IMR-90 (cell line): ENCODE measurements at regions not wholly inside any gene's neighbourhood (a gene's known extent, or its start where the extent isn't known, plus 50 kb on each side); places are given as distances from the start of the nearest gene placed in this dataset.

Experiments used
- ATAC-seq: fragments of 200-7000 bp; cut with Tn5 transposase; 2 replicates; pipeline ENCODE4 v1.9.1; 2020; ENCODE audit warnings: low read depth, mild to moderate bottlenecking, moderate library complexity
- BruUV-seq: library from RNA; stranded (reverse); fragments of 400-500 nt; replicated peaks from 2 replicates; lab custom pipeline; 2021; lab: Mats Ljungman, UMichigan
- CTCF ChIA-PET: fragments of 300-600 bp; formaldehyde crosslinking; extraction: SDS; loops from one replicate; lab custom pipeline; 2021; ENCODE audit warnings: antibody characterized with exemption; lab: Yijun Ruan, JAX
- POLR2A ChIA-PET: fragments of 300-600 bp; sonication (Branson Sonifier 250); formaldehyde crosslinking; loops from one replicate; lab custom pipeline; 2022; ENCODE audit warnings: antibody characterized with exemption; ENCODE audit not compliant: unreplicated experiment; lab: Charles Lee
- DNase-seq: peaks from one replicate; pipeline ENCODE4 v3.0.0; 2013
- H2AFZ ChIP-seq: replicated peaks from 2 replicates; pipeline ENCODE3; 2013; ENCODE audit warnings: low read length, mild to moderate bottlenecking; ENCODE audit not compliant: poor library complexity
- H2AK5ac ChIP-seq: 2 replicates; pipeline ENCODE4 v1.6.1; 2013; ENCODE audit warnings: low read depth, low read length, inconsistent platforms
- H2AK9ac ChIP-seq: replicated peaks from 2 replicates; pipeline ENCODE3; 2013; ENCODE audit warnings: mild to moderate bottlenecking, low read depth, low read length, moderate library complexity; ENCODE audit not compliant: poor library complexity
- H2BK120ac ChIP-seq: 2 replicates; pipeline ENCODE4 v1.6.1; 2013; ENCODE audit warnings: low read depth, low read length, inconsistent platforms
- H2BK15ac ChIP-seq: 3 replicates; pipeline ENCODE4 v1.6.1; 2013; ENCODE audit warnings: low read depth, low read length, inconsistent platforms
- H2BK20ac ChIP-seq: 2 replicates; pipeline ENCODE4 v1.6.1; 2013; ENCODE audit warnings: low read depth, mild to moderate bottlenecking, inconsistent platforms, low read length, moderate library complexity
- H2BK5ac ChIP-seq: 2 replicates; pipeline ENCODE4 v1.6.1; 2013; ENCODE audit warnings: mild to moderate bottlenecking, low read depth, low read length, inconsistent platforms; ENCODE audit not compliant: poor library complexity, severe bottlenecking
- H3K14ac ChIP-seq: replicated peaks from 2 replicates; pipeline ENCODE4 v1.6.1; 2013; ENCODE audit warnings: low read depth, low read length, inconsistent platforms
- H3K18ac ChIP-seq: 2 replicates; pipeline ENCODE4 v1.6.1; 2013; ENCODE audit warnings: low read depth, low read length, control low read depth
- H3K23ac ChIP-seq: 2 replicates; pipeline ENCODE4 v1.6.1; 2013; ENCODE audit warnings: low read depth, low read length, inconsistent platforms
- H3K27ac ChIP-seq: 2 replicates; pipeline ENCODE4 v1.5.1; 2013; ENCODE audit warnings: mild to moderate bottlenecking, control low read depth, low read length; ENCODE audit not compliant: insufficient read depth
- H3K27me3 ChIP-seq: 2 replicates; pipeline ENCODE4 v1.6.1; 2013; ENCODE audit warnings: low read length; ENCODE audit not compliant: control insufficient read depth, insufficient read depth
- H3K36me3 ChIP-seq: 2 replicates; pipeline ENCODE4 v1.6.1; 2013; ENCODE audit warnings: low read length, mixed read lengths; ENCODE audit not compliant: control insufficient read depth, insufficient read depth
- H3K4ac ChIP-seq: 2 replicates; pipeline ENCODE4 v1.6.1; 2013; ENCODE audit warnings: low read depth, low read length, inconsistent platforms
- H3K4me1 ChIP-seq: 2 replicates; pipeline ENCODE4 v1.6.1; 2013; ENCODE audit warnings: low read length, mixed read lengths; ENCODE audit not compliant: control insufficient read depth, insufficient read depth
- H3K4me2 ChIP-seq: 2 replicates; pipeline ENCODE4 v1.6.1; 2013; ENCODE audit warnings: low read depth, mild to moderate bottlenecking, control low read depth, low read length, moderate library complexity
- H3K4me3 ChIP-seq: 2 replicates; pipeline ENCODE4 v1.5.1; 2013; ENCODE audit warnings: low read depth, mild to moderate bottlenecking, control low read depth, low read length, moderate library complexity; ENCODE audit not compliant: insufficient read depth
- H3K56ac ChIP-seq: 2 replicates; pipeline ENCODE4 v1.6.1; 2013; ENCODE audit warnings: low read length, inconsistent platforms; ENCODE audit not compliant: insufficient read depth; ENCODE audit errors: extremely low read depth
- H3K79me1 ChIP-seq, 2 experiments: 2 replicates each; pipeline ENCODE4 v1.6.1; 2013; ENCODE audit warnings: low read length in 2 of 2, inconsistent platforms in 1 of 2, low read depth in 1 of 2
- H3K9ac ChIP-seq: 2 replicates; pipeline ENCODE4 v1.6.1; 2013; ENCODE audit warnings: low read depth, low read length, control low read depth
- H3K9me1 ChIP-seq: 2 replicates; pipeline ENCODE4 v1.6.1; 2013; ENCODE audit warnings: low read length, inconsistent platforms; ENCODE audit not compliant: insufficient read depth
- H3K9me3 ChIP-seq: 2 replicates; pipeline ENCODE4 v1.6.1; 2013; ENCODE audit warnings: low read length; ENCODE audit not compliant: control insufficient read depth, insufficient read depth
- H4K20me1 ChIP-seq: 2 replicates; pipeline ENCODE4 v1.6.1; 2013; ENCODE audit warnings: low read length, inconsistent platforms; ENCODE audit not compliant: insufficient read depth
- H4K5ac ChIP-seq: 2 replicates; pipeline ENCODE4 v1.6.1; 2013; ENCODE audit warnings: mild to moderate bottlenecking, low read depth, low read length, control low read depth
- H4K8ac ChIP-seq, 2 experiments: 2 replicates each; pipeline ENCODE4 v1.6.1; 2013; ENCODE audit warnings: low read depth in 2 of 2, low read length in 2 of 2, control low read depth in 1 of 2, inconsistent platforms in 1 of 2
- H4K91ac ChIP-seq: 2 replicates; pipeline ENCODE4 v1.6.1; 2013; ENCODE audit warnings: low read depth, low read length, inconsistent platforms; ENCODE audit not compliant: insufficient read depth
- BHLHE40 ChIP-seq: fragments of 150-350 bp; IDR thresholded peaks from 2 replicates; pipeline ENCODE4 v1.6.1; 2016; ENCODE audit warnings: mild to moderate bottlenecking, low read depth, low read length
- CEBPB ChIP-seq: IDR thresholded peaks from 2 replicates; pipeline ENCODE4 v1.6.1; 2012; ENCODE audit warnings: low read depth, low read length, improper control_type of control experiment
- CHD1 ChIP-seq: IDR thresholded peaks from 2 replicates; pipeline ENCODE4 v1.6.1; 2012; ENCODE audit warnings: low read depth, low read length, improper control_type of control experiment
- MAFK ChIP-seq: IDR thresholded peaks from 2 replicates; pipeline ENCODE4 v1.6.1; 2012; ENCODE audit warnings: low read depth, low read length, improper control_type of control experiment
- MAZ ChIP-seq: IDR thresholded peaks from 2 replicates; pipeline ENCODE4 v1.6.1; 2012; ENCODE audit warnings: low read depth, mild to moderate bottlenecking, low read length, improper control_type of control experiment, moderate library complexity, borderline replicate concordance
- MXI1 ChIP-seq: IDR thresholded peaks from 2 replicates; pipeline ENCODE4 v1.6.1; 2012; ENCODE audit warnings: low read depth, mild to moderate bottlenecking, low read length, moderate library complexity, borderline replicate concordance
- NFE2L2 ChIP-seq: fragments of 150-350 bp; IDR thresholded peaks from 2 replicates; pipeline ENCODE4 v1.6.1; 2016; ENCODE audit warnings: low read depth, mild to moderate bottlenecking, low read length
- POLR2A ChIP-seq: IDR thresholded peaks from 2 replicates; pipeline ENCODE4 v1.6.1; 2012; ENCODE audit warnings: mild to moderate bottlenecking, low read depth, low read length
- RCOR1 ChIP-seq: IDR thresholded peaks from 2 replicates; pipeline ENCODE4 v1.6.1; 2012; ENCODE audit warnings: mild to moderate bottlenecking, low read length, improper control_type of control experiment; ENCODE audit not compliant: insufficient replicate concordance
- RFX5 ChIP-seq: IDR thresholded peaks from 2 replicates; pipeline ENCODE4 v1.8.0; 2012; ENCODE audit warnings: low read depth, mild to moderate bottlenecking, low read length, moderate library complexity
- WGBS, 2 experiments: methylation state at CpG; one replicate each; pipeline versions ENCODE4 v1.1.5 to v1.1.7; 2013; ENCODE audit warnings: missing lambda C conversion rate in 2 of 2; ENCODE audit not compliant: insufficient read length in 1 of 2; ENCODE audit errors: extremely low coverage in 2 of 2; 5-methylcytosine and 5-hydroxymethylcytosine counted together
- dilution Hi-C: fragments of 300-500 bp; cut with HindIII; formaldehyde crosslinking; loops from one replicate; pipeline ENCODE4 v1.14.3; 2018; ENCODE audit warnings: low sequenced_read_pairs; ENCODE audit not compliant: unreplicated experiment
- in situ Hi-C: fragments of 300-500 bp; cut with MboI; formaldehyde crosslinking; loops from 3 replicates; pipeline ENCODE4 v1.14.3; 2019; ENCODE audit warnings: low sequenced_read_pairs, inconsistent platforms, mixed read lengths
- intact Hi-C: fragments of 100-400 bp; cut with micrococcal nuclease; formaldehyde crosslinking; loops from 2 replicates; pipeline ENCODE4 v1.10.0; 2022
- TF ChIP-seq, protein P1 (sequence below): conservative IDR thresholded peaks from 2 replicates; pipeline ENCODE4 v1.5.1; 2012; ENCODE audit warnings: mild to moderate bottlenecking, low read depth, low read length, improper control_type of control experiment
- TF ChIP-seq, protein P2 (sequence below): fragments of 150-350 bp; IDR thresholded peaks from 2 replicates; pipeline ENCODE4 v1.6.1; 2016; ENCODE audit warnings: low read depth, mild to moderate bottlenecking, low read length, moderate library complexity, borderline replicate concordance

DNA sequence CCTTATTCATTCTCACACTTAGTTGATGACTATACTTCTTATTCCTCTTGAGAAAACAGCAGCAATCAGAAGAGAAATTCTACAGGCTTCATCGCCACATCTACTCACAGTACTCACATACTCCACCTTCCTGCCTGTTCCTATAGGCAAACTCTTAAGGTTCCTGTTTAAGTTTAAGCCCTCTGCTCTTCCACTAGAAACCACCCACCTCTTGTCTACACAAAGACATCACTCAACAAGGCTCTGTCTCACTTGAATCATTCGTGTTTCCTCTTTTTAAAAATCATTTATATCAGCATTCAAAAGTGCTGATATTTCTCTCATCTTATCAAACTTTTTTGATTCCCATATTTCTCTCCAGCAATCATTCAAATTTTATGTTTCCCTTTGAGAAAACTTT, 85.5 kb upstream of the ADO start:
- Histone ChIP-seq H2AFZ (no peak overlapping the region), H2AK9ac (no peak overlapping the region), H2AK5ac (no peak overlapping the region), H3K4ac (no peak overlapping the region), H4K8ac (no peak overlapping the region), H4K20me1 (no peaks in the 10 kb centered on the region), H3K14ac (no peak overlapping the region), H3K4me2 (no peak overlapping the region), H3K18ac (no peak overlapping the region), H3K9ac (no peak overlapping the region), H3K79me1 (no peaks in the 10 kb centered on the region), H3K27me3 (peaks cover 10% of the 10 kb centered on the region), H3K23ac (no peak overlapping the region), H3K4me1 (no peaks in the 10 kb centered on the region), H2BK20ac (no peak overlapping the region), H2BK5ac (no peak overlapping the region), H3K9me3 (no peaks in the 10 kb centered on the region), H2BK15ac (no peak overlapping the region), H4K91ac (no peak overlapping the region), H3K9me1 (no peaks in the 10 kb centered on the region), H2BK120ac (no peak overlapping the region), H4K5ac (no peak overlapping the region), H3K4me3 (no peak overlapping the region), H3K27ac (no peak overlapping the region), H3K56ac (no peak overlapping the region), H3K36me3 (no peaks in the 10 kb centered on the region)
- dilution Hi-C loops (no loop called here), intact Hi-C loops (no loop called here), in situ Hi-C loops (no loop called here)
- no TSS peak for BruUV-seq
- CTCF ChIA-PET: no interaction called here
- no peak for ATAC-seq
- TF ChIP-seq MXI1 (no peak), CHD1 (no peak), RFX5 (no peak), NFE2L2 (no peak), CEBPB (no peak), MAFK (no peak), BHLHE40 (no peak), RCOR1 (no peak), POLR2A (no peak), MAZ (no peak)
- TF ChIP-seq, protein P1, sequence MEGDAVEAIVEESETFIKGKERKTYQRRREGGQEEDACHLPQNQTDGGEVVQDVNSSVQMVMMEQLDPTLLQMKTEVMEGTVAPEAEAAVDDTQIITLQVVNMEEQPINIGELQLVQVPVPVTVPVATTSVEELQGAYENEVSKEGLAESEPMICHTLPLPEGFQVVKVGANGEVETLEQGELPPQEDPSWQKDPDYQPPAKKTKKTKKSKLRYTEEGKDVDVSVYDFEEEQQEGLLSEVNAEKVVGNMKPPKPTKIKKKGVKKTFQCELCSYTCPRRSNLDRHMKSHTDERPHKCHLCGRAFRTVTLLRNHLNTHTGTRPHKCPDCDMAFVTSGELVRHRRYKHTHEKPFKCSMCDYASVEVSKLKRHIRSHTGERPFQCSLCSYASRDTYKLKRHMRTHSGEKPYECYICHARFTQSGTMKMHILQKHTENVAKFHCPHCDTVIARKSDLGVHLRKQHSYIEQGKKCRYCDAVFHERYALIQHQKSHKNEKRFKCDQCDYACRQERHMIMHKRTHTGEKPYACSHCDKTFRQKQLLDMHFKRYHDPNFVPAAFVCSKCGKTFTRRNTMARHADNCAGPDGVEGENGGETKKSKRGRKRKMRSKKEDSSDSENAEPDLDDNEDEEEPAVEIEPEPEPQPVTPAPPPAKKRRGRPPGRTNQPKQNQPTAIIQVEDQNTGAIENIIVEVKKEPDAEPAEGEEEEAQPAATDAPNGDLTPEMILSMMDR: no peak
- TF ChIP-seq, protein P2, sequence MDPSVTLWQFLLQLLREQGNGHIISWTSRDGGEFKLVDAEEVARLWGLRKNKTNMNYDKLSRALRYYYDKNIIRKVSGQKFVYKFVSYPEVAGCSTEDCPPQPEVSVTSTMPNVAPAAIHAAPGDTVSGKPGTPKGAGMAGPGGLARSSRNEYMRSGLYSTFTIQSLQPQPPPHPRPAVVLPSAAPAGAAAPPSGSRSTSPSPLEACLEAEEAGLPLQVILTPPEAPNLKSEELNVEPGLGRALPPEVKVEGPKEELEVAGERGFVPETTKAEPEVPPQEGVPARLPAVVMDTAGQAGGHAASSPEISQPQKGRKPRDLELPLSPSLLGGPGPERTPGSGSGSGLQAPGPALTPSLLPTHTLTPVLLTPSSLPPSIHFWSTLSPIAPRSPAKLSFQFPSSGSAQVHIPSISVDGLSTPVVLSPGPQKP: no peak
- WGBS, 2 experiments: no CpG with 5 or more reads among the region's 2 CpGs
- DNase-seq: no peak
- POLR2A ChIA-PET: no interaction called here
